ENCODE measurements at regions not wholly inside any gene's neighbourhood (a gene's known extent, or its start where the extent isn't known, plus 50 kb on each side); places are given as distances from the start of the nearest gene placed in this dataset.

DNA sequence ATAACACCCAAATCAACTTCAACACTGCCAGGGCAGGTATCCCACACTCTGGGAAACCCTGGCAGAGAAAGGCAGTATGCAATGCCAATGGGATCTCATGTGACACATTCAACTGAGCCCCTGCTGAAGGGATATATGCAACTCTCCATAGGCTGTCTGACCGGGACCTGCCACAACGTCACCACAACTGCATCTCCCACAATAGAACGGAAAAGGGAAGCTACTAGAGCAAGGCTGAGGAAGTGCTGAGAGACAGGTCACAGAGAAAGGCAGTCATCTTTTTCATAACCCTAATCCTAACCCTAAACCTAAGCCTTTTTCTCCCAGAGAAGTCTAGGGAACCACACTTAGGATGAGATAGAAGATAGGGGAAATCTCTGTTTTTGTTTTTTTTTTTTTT lies 345.9 kb upstream of the CD180 start:
- Mint-ChIP-seq H3K4me1 (ENCODE audit: low read depth) (peaks cover 2% of the 10 kb centered on the region), H3K27me3 (no peaks in the 10 kb centered on the region), H3K27ac (no peak overlapping the region), H3K9me3 (no peaks in the 10 kb centered on the region), H3K4me3 (no peak overlapping the region), H3K36me3 (ENCODE audit: low read depth) (no peaks in the 10 kb centered on the region)
- DNase-seq (no peak), ATAC-seq (no peak)
- ChIA-PET CTCF (no interaction called here), POLR2A (no interaction called here)
- TF ChIP-seq, protein P1, sequence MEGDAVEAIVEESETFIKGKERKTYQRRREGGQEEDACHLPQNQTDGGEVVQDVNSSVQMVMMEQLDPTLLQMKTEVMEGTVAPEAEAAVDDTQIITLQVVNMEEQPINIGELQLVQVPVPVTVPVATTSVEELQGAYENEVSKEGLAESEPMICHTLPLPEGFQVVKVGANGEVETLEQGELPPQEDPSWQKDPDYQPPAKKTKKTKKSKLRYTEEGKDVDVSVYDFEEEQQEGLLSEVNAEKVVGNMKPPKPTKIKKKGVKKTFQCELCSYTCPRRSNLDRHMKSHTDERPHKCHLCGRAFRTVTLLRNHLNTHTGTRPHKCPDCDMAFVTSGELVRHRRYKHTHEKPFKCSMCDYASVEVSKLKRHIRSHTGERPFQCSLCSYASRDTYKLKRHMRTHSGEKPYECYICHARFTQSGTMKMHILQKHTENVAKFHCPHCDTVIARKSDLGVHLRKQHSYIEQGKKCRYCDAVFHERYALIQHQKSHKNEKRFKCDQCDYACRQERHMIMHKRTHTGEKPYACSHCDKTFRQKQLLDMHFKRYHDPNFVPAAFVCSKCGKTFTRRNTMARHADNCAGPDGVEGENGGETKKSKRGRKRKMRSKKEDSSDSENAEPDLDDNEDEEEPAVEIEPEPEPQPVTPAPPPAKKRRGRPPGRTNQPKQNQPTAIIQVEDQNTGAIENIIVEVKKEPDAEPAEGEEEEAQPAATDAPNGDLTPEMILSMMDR (IDR thresholded peaks at IDR 0.05), result no peak
- intact Hi-C loops (cut with micrococcal nuclease), result no loop called here

DNA sequence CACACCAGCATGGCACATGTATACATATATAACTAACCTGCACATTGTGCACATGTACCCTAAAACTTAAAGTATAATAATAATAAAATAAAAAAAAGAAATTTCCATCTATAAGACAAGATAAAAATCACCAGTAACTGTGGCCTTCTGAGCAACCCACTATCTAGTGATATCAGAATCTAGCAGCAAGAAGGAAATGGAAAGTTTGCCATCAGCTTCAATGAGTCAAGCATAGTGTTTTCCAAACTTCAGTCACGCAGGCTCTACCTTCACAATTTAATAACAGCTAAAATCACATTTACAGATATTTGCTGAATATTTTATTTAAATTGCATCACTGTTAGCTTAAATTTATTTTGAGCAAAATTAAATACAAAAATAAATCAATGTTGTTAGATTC lies 345.3 kb upstream of the CD180 start:
- ChIA-PET POLR2A (no interaction called here), CTCF (no interaction called here)
- intact Hi-C loops (cut with micrococcal nuclease), result no loop called here
- Mint-ChIP-seq H3K27ac (no peak overlapping the region), H3K36me3 (ENCODE audit: low read depth) (no peaks in the 10 kb centered on the region), H3K27me3 (no peaks in the 10 kb centered on the region), H3K9me3 (no peaks in the 10 kb centered on the region), H3K4me1 (ENCODE audit: low read depth) (peaks cover 2% of the 10 kb centered on the region), H3K4me3 (no peak overlapping the region)
- DNase-seq (no peak), ATAC-seq (no peak)
- TF ChIP-seq, protein P1 (IDR thresholded peaks at IDR 0.05), result no peak

GRCh38 chr5:67538855-67539506 lies 342.4 kb upstream of the CD180 start:
- TF ChIP-seq, protein P1 (IDR thresholded peaks at IDR 0.05), result no peak
- H3K9me3 Mint-ChIP-seq, result no peaks in the 10 kb centered on the region
- no peak overlapping the region for H3K4me3 Mint-ChIP-seq
- H3K4me1 Mint-ChIP-seq (ENCODE audit: low read depth), result peaks cover 2% of the 10 kb centered on the region
- no peaks in the 10 kb centered on the region for H3K27me3 Mint-ChIP-seq
- no peak for ATAC-seq
- intact Hi-C loops (cut with micrococcal nuclease), result no loop called here
- POLR2A ChIA-PET, result no interaction called here
- no peaks in the 10 kb centered on the region for H3K36me3 Mint-ChIP-seq (ENCODE audit: low read depth)
- no peak for DNase-seq
- CTCF ChIA-PET, result no interaction called here
- H3K27ac Mint-ChIP-seq, result no peak overlapping the region

- H3K4me1 Mint-ChIP-seq (ENCODE audit: low read depth), result peaks cover 2% of the 10 kb centered on the region
- H3K27me3 Mint-ChIP-seq, result no peaks in the 10 kb centered on the region
- DNase-seq, result no peak
- no peak overlapping the region for H3K27ac Mint-ChIP-seq
- intact Hi-C loops (cut with micrococcal nuclease), result no loop called here
- no peak for ATAC-seq
- CTCF ChIA-PET, result no interaction called here
- POLR2A ChIA-PET, result no interaction called here
- no peak overlapping the region for H3K4me3 Mint-ChIP-seq
- no peaks in the 10 kb centered on the region for H3K36me3 Mint-ChIP-seq (ENCODE audit: low read depth)
- no peaks in the 10 kb centered on the region for H3K9me3 Mint-ChIP-seq
- TF ChIP-seq, protein P1 (IDR thresholded peaks at IDR 0.05), result no peak
Measured at GRCh38 chr5:67537439-67538148, 341.0 kb upstream of the CD180 start.

GRCh38 chr5:67536866-67537265 lies 340.3 kb upstream of the CD180 start:
- POLR2A ChIA-PET, result no interaction called here
- H3K4me3 Mint-ChIP-seq, result no peak overlapping the region

More at GRCh38 chr5:67536866-67537265, 340.3 kb upstream of the CD180 start:
- DNase-seq (no peak), ATAC-seq (no peak)
- no peak overlapping the region for H3K27ac Mint-ChIP-seq
- CTCF ChIA-PET, result no interaction called here
- no peaks in the 10 kb centered on the region for H3K27me3 Mint-ChIP-seq
- intact Hi-C loops (cut with micrococcal nuclease), result no loop called here
- TF ChIP-seq, protein P1 (IDR thresholded peaks at IDR 0.05), result no peak
- H3K36me3 Mint-ChIP-seq (ENCODE audit: low read depth), result no peaks in the 10 kb centered on the region
- no peaks in the 10 kb centered on the region for H3K4me1 Mint-ChIP-seq (ENCODE audit: low read depth)
- no peaks in the 10 kb centered on the region for H3K9me3 Mint-ChIP-seq
